ENCODE measurements at regions not wholly inside any gene's neighbourhood (a gene's known extent, or its start where the extent isn't known, plus 50 kb on each side); places are given as distances from the start of the nearest gene placed in this dataset.
"Not testable (repeated sequence)": the region's sequence is repeated elsewhere in the genome, so short reads cannot be mapped to it uniquely, and the experiment has no call there.

- DNase-seq, result no peak
Observed at GRCh38 chr3:152103257-152103656, 165.5 kb upstream of the MBNL1 start.

- no peak for DNase-seq
Observed at GRCh38 chr3:152104847-152105415, 163.8 kb upstream of the MBNL1 start.

- no peak for DNase-seq
Observed at GRCh38 chr3:152105446-152105845, 163.3 kb upstream of the MBNL1 start.

- no peak for DNase-seq
Observed at GRCh38 chr3:152109038-152109437, 159.7 kb upstream of the MBNL1 start.

- DNase-seq, result no peak
Observed at GRCh38 chr3:152113413-152113812, 155.3 kb upstream of the MBNL1 start.

GRCh38 chr3:152113992-152114651 is 154.6 kb upstream of the MBNL1 start:
- DNase-seq, result no peak

GRCh38 chr3:152120601-152121269 is 148.0 kb upstream of the MBNL1 start:
- no peak for DNase-seq

- DNase-seq, result no peak
Observed at GRCh38 chr3:152121270-152121636, 147.5 kb upstream of the MBNL1 start.

GRCh38 chr3:152122851-152123250 is 145.9 kb upstream of the MBNL1 start:
- peak; percentile 62 for DNase-seq

GRCh38 chr3:152123457-152123856 is 145.3 kb upstream of the MBNL1 start:
- DNase-seq, result peak; percentile 52

- DNase-seq, result no peak
Observed at GRCh38 chr3:152126260-152126659, 142.5 kb upstream of the MBNL1 start.

GRCh38 chr3:152127058-152127457 is 141.7 kb upstream of the MBNL1 start:
- DNase-seq, result no peak

- DNase-seq, result no peak
Observed at GRCh38 chr3:152128356-152128755, 140.4 kb upstream of the MBNL1 start.

GRCh38 chr3:152139651-152140050 is 129.1 kb upstream of the MBNL1 start:
- DNase-seq, result no peak

- no peak for DNase-seq
Observed at GRCh38 chr3:152146461-152146860, 122.3 kb upstream of the MBNL1 start.

- DNase-seq, result no peak
Observed at GRCh38 chr3:152147748-152148147, 121.0 kb upstream of the MBNL1 start.

- peak; percentile 75 for DNase-seq
Observed at GRCh38 chr3:152148579-152148978, 120.2 kb upstream of the MBNL1 start.

GRCh38 chr3:152149832-152150231 is 118.9 kb upstream of the MBNL1 start:
- DNase-seq, result no peak

GRCh38 chr3:152151216-152151876 is 117.4 kb upstream of the MBNL1 start:
- DNase-seq, result peak; percentile 90

GRCh38 chr3:152151877-152152765 is 116.6 kb upstream of the MBNL1 start:
- DNase-seq, result not testable (repeated sequence)

- not testable (repeated sequence) for DNase-seq
Observed at GRCh38 chr3:152153115-152153514, 115.6 kb upstream of the MBNL1 start.

- no peak for DNase-seq
Observed at GRCh38 chr3:152155246-152156020, 113.3 kb upstream of the MBNL1 start.

Measured in NCI-H526 treated with DMSO at 0.1 percent for 48 hours (cell line).